ENCODE measurements at regions not wholly inside any gene's neighbourhood (a gene's known extent, or its start where the extent isn't known, plus 50 kb on each side); places are given as distances from the start of the nearest gene placed in this dataset.

DNA sequence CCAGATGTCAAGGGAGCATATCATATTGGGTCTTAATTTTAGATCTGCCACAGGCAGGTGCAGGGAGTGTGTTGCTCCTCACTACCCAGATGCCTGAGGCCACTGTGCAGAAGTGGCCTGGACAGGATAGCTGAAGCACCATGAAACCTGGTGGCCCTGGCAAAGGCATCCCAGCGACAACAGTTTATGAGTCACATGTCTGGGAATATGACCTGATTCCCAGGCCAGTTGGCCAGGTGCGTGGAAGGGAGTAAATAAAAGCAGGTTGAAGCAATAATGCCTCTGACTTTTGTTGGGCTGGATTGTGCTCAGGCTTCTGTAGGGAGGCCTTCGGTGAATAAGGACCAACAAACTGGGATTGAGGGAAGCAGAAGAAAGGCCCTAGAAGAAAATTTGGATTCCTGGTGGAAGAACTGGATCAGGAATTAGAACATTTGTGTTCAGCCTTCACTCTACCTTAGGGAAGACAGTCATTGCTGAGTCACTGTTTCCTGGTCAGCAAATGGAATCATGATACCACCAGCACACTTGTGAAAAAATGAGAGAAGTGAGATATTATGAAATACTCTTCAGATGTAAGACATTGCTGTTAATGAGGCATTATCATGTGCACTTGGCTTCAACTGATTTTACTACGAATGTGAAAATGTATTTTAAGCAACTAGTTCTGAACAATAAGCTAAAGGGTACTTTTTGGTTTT is 78.4 kb upstream of the ZNF516 start (continued):
- TF ChIP-seq CTCF (conservative IDR thresholded peaks at IDR 0.05; ENCODE audit: low read depth, low read length): no peak

Measured in IMR-90 (cell line).